Esophagus muscularis mucosa (tissue), 4 donors: ENCODE measurements at regions not wholly inside any gene's neighbourhood (a gene's known extent, or its start where the extent isn't known, plus 50 kb on each side); places are given as distances from the start of the nearest gene placed in this dataset.

Source experiments
- DNase-seq: peaks from one replicate; pipeline ENCODE4 v3.0.0-alpha.2; 2017; ENCODE audit errors: extremely low spot score
- H3K27ac ChIP-seq, 4 donors: fragments of 200-600 bp; sonication (generic); replicated peaks in 1 of 4; 1 replicate in 3 of 4; 2 replicates in 1 of 4; pipeline ENCODE4 v1.5.1; 2016 to 2019; ENCODE audit warnings: mild to moderate bottlenecking in 1 of 4
- H3K27me3 ChIP-seq, 4 donors: fragments of 200-600 bp; sonication (generic); one replicate each; pipeline versions ENCODE4 v1.5.1 to v1.6.0; 2016 to 2019
- H3K36me3 ChIP-seq, 4 donors: fragments of 200-600 bp; sonication (generic); one replicate each; pipeline ENCODE4 v1.5.1; 2016 to 2019
- H3K4me1 ChIP-seq, 4 donors: fragments of 200-600 bp; sonication (generic); one replicate each; pipeline ENCODE4 v1.5.1; 2016 to 2019
- H3K4me3 ChIP-seq, 4 donors: fragments of 200-600 bp; sonication (generic); 1 replicate in 2 of 4; 2 replicates in 2 of 4; pipeline ENCODE4 v1.5.1; 2016 to 2019; ENCODE audit warnings: mild to moderate bottlenecking in 4 of 4, moderate library complexity in 1 of 4
- H3K9me3 ChIP-seq, 4 donors: fragments of 200-600 bp; sonication (generic); 1 replicate in 3 of 4; 2 replicates in 1 of 4; pipeline ENCODE4 v1.5.1; 2016 to 2019
- EP300 ChIP-seq: sonication (generic); formaldehyde crosslinking; IDR thresholded peaks from one replicate; pipeline ENCODE4 v1.6.1; 2017; ENCODE audit warnings: antibody characterized with exemption
- POLR2A ChIP-seq: fragments of 450-650 bp; IDR thresholded peaks from one replicate; pipeline ENCODE4 v1.6.1; 2017; ENCODE audit warnings: antibody characterized with exemption, moderate library complexity, mild to moderate bottlenecking, low read depth
- POLR2AphosphoS5 ChIP-seq, 2 donors: sonication (generic); formaldehyde crosslinking; IDR thresholded peaks; one replicate each; pipeline ENCODE4 v1.6.1; 2017; ENCODE audit warnings: antibody characterized with exemption in 2 of 2
- WGBS: methylation state at CpG from one replicate; pipeline ENCODE4 v1.1.5; 2018; 5-methylcytosine and 5-hydroxymethylcytosine counted together
- intact Hi-C: fragments of 100-400 bp; cut with DNase I; formaldehyde crosslinking; loops from one replicate; pipeline ENCODE4 v1.15.1; 2023
- TF ChIP-seq, protein P1 (sequence below), 3 experiments: fragments of 200-600 bp in 2 of 3; fragments of 450-650 bp in 1 of 3; sonication (generic) in 2 of 3; IDR thresholded peaks; one replicate each; pipeline ENCODE4 v1.5.1; 2017 to 2019; ENCODE audit warnings: antibody characterized with exemption in 3 of 3, mild to moderate bottlenecking in 2 of 3, moderate library complexity in 1 of 3

DNA sequence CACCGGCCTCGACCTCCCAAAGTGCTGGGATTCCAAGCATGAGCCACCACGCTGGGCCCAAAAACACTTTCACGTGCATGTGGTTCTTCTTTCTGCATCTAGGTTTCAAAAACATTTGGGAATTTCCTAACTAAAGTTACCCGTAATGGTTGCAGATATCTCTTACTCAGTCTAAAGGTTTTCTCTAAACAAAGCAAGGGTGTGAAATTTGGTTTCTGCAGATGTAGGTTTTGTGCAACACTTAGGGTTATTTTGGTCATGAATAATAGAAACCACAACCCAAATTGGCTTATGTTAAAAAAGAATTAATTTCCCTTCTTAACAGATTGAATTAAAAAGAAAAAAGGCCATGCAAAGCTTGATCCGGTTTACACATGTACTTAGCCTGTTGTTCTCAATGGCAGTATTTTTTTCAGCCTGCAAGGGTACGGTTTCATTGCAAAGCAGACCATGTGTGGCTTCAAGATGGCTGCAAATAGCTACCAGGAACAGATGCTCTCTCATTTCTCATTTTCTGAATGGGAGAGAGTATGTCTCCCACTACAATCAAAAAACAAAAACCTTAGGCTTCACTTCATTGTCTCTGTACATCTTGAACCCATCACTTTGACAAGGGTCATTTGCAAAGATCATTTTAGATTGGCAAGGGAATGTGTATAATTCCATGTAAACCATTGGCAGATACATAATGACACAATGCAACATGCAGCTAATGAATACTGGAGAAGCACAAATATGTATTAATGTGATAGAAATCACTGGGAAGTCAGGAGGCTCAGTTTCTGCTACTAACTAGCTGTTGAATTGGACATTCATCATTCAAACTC, 491.2 kb upstream of the FLRT2 start:
- Histone ChIP-seq H3K4me3 (no peak overlapping the region), H3K9me3 (no peaks in the 10 kb centered on the region), H3K4me1 (no peaks in the 10 kb centered on the region), H3K27ac (no peak overlapping the region), H3K27me3 (no peaks in the 10 kb centered on the region), H3K36me3 (no peaks in the 10 kb centered on the region)
- TF ChIP-seq POLR2A: no peak
- TF ChIP-seq EP300: no peak
- TF ChIP-seq, protein P1, sequence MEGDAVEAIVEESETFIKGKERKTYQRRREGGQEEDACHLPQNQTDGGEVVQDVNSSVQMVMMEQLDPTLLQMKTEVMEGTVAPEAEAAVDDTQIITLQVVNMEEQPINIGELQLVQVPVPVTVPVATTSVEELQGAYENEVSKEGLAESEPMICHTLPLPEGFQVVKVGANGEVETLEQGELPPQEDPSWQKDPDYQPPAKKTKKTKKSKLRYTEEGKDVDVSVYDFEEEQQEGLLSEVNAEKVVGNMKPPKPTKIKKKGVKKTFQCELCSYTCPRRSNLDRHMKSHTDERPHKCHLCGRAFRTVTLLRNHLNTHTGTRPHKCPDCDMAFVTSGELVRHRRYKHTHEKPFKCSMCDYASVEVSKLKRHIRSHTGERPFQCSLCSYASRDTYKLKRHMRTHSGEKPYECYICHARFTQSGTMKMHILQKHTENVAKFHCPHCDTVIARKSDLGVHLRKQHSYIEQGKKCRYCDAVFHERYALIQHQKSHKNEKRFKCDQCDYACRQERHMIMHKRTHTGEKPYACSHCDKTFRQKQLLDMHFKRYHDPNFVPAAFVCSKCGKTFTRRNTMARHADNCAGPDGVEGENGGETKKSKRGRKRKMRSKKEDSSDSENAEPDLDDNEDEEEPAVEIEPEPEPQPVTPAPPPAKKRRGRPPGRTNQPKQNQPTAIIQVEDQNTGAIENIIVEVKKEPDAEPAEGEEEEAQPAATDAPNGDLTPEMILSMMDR (IDR thresholded peaks at IDR 0.05): no peak
- TF ChIP-seq POLR2AphosphoS5 (IDR thresholded peaks at IDR 0.05): no peak
- 94% methylated on average over 7 of the region's 7 CpGs for WGBS
- intact Hi-C loops: no loop called here
- no peak for DNase-seq

DNA sequence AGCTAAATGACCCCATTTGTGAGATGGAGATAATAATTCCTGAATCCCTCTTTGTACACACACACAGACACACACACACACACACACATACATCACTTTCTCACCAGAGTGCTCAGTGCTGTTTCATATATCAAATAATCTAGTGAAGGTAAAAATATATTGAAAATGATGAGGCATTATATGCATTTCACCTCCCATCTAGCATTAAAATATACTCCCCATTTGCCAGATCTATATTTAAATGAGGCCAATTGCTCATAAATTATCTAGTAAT, 490.7 kb upstream of the FLRT2 start:
- intact Hi-C loops: no loop called here
- no peaks in the 10 kb centered on the region for H3K9me3 ChIP-seq
- H3K36me3 ChIP-seq: no peaks in the 10 kb centered on the region
- TF ChIP-seq POLR2A (no peak), EP300 (no peak), POLR2AphosphoS5 (IDR thresholded peaks at IDR 0.05) (no peak)
- TF ChIP-seq, protein P1 (IDR thresholded peaks at IDR 0.05): no peak
- no peaks in the 10 kb centered on the region for H3K4me1 ChIP-seq
- H3K4me3 ChIP-seq: no peak overlapping the region
- no peak overlapping the region for H3K27ac ChIP-seq
- no peak for DNase-seq
- no peaks in the 10 kb centered on the region for H3K27me3 ChIP-seq

- no peak for DNase-seq
- no peaks in the 10 kb centered on the region for H3K36me3 ChIP-seq
- H3K9me3 ChIP-seq: no peaks in the 10 kb centered on the region
- H3K4me3 ChIP-seq: no peak overlapping the region
- intact Hi-C loops: no loop called here
- WGBS: 62% methylated on average over 6 of the region's 6 CpGs
- H3K4me1 ChIP-seq: no peaks in the 10 kb centered on the region
- no peaks in the 10 kb centered on the region for H3K27me3 ChIP-seq
- no peak overlapping the region for H3K27ac ChIP-seq
- no peak for TF ChIP-seq POLR2AphosphoS5 (IDR thresholded peaks at IDR 0.05)
- TF ChIP-seq EP300: no peak
- TF ChIP-seq, protein P1 (IDR thresholded peaks at IDR 0.05): no peak
- TF ChIP-seq POLR2A: no peak
Measured at GRCh38 chr14:85040046-85040685, 489.8 kb upstream of the FLRT2 start.

- TF ChIP-seq, protein P1 (IDR thresholded peaks at IDR 0.05): no peak
- TF ChIP-seq EP300: no peak
- TF ChIP-seq POLR2AphosphoS5 (IDR thresholded peaks at IDR 0.05): no peak
- no peak for TF ChIP-seq POLR2A
- H3K9me3 ChIP-seq: no peaks in the 10 kb centered on the region
- intact Hi-C loops: no loop called here
- no peak for DNase-seq
- H3K36me3 ChIP-seq: no peaks in the 10 kb centered on the region
- H3K27ac ChIP-seq: no peak overlapping the region
- H3K27me3 ChIP-seq: no peaks in the 10 kb centered on the region
- H3K4me3 ChIP-seq: no peak overlapping the region
- H3K4me1 ChIP-seq: no peaks in the 10 kb centered on the region
Measured at GRCh38 chr14:85041618-85042017, 488.3 kb upstream of the FLRT2 start.
